Heart left ventricle (tissue), 13 donors: ENCODE measurements at regions not wholly inside any gene's neighbourhood (a gene's known extent, or its start where the extent isn't known, plus 50 kb on each side); places are given as distances from the start of the nearest gene placed in this dataset.

Source experiments
- POLR2A ChIP-seq, 2 donors: fragments of 450-650 bp; IDR thresholded peaks; one replicate each; pipeline ENCODE4 v1.6.1; 2017; ENCODE audit warnings: antibody characterized with exemption in 2 of 2, mild to moderate bottlenecking in 2 of 2, moderate library complexity in 2 of 2
- TF ChIP-seq, protein P1 (sequence below), 12 donors: fragments of 200-600 bp; sonication (generic) in 4 of 12; IDR thresholded peaks; one replicate each; pipeline versions ENCODE4 v1.5.0 to v1.8.0; 2018 to 2022; ENCODE audit warnings: antibody characterized with exemption in 12 of 12, mild to moderate bottlenecking in 5 of 12
- donor health status: ischemic (EF 13 %, LVEDD 7.1; RV severe dilation, severe dysfunction).
- donor health status: DM: no; HTN: yes; CAD: no.
- donor health status: DM: no; HTN: no; CAD: no.
- donor health status: ischemic (EF 25% LVEDD 6.9; RV normal size, moderate dysfunction).
- donor health status: ischemic (EF 25% LVEDD 5.7; RV mildly dilated, moderate dysfunction).
- donor health status: ischemic (EF 35%, LVEDD 5.7; RV mildly dilated, moderate dysfunction).
- donor health status: nonischemic (EF 11% LVEDD 7.7; RV severe dilation, severe dysfunction).
- donor health status: DM: yes; HTN: yes; CAD: no.
- donor health status: PGD.
- donor health status: ischemic (EF 29% LVEDD 5.4; RV normal size, mild dysfunction).
- donor health status: nonischemic (EF 23%, LVEDD 6.1; RV moderate dilation, normal function).

DNA sequence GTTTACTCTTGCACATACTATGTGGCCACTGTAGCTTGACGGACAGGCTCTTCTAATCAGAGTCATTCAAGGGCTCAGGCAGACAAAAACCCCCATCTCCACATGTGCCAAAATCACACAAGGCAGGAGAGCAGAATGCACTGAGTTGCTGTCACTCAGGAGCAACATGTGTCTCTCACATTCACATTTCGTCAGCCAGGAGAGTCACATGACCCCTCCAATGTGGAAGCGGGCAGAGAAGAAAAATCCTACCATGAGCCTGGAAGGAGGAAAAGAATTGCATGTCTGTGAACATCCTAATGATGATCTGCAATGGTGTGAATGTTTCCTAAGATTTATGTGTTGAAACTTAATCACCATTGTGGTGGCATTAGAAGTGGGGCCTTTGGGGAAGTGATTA, 69.9 kb upstream of the MSX2 start:
- TF ChIP-seq, protein P1, sequence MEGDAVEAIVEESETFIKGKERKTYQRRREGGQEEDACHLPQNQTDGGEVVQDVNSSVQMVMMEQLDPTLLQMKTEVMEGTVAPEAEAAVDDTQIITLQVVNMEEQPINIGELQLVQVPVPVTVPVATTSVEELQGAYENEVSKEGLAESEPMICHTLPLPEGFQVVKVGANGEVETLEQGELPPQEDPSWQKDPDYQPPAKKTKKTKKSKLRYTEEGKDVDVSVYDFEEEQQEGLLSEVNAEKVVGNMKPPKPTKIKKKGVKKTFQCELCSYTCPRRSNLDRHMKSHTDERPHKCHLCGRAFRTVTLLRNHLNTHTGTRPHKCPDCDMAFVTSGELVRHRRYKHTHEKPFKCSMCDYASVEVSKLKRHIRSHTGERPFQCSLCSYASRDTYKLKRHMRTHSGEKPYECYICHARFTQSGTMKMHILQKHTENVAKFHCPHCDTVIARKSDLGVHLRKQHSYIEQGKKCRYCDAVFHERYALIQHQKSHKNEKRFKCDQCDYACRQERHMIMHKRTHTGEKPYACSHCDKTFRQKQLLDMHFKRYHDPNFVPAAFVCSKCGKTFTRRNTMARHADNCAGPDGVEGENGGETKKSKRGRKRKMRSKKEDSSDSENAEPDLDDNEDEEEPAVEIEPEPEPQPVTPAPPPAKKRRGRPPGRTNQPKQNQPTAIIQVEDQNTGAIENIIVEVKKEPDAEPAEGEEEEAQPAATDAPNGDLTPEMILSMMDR (IDR thresholded peaks at IDR 0.05), result no peak
- no peak for TF ChIP-seq POLR2A (IDR thresholded peaks at IDR 0.05)
